ENCODE measurements at regions not wholly inside any gene's neighbourhood (a gene's known extent, or its start where the extent isn't known, plus 50 kb on each side); places are given as distances from the start of the nearest gene placed in this dataset.
A peak's percentile ranks its signal among the peaks of the same experiment; 100 is the strongest.
"Not testable (repeated sequence)": the region's sequence is repeated elsewhere in the genome, so short reads cannot be mapped to it uniquely, and the experiment has no call there.

DNA sequence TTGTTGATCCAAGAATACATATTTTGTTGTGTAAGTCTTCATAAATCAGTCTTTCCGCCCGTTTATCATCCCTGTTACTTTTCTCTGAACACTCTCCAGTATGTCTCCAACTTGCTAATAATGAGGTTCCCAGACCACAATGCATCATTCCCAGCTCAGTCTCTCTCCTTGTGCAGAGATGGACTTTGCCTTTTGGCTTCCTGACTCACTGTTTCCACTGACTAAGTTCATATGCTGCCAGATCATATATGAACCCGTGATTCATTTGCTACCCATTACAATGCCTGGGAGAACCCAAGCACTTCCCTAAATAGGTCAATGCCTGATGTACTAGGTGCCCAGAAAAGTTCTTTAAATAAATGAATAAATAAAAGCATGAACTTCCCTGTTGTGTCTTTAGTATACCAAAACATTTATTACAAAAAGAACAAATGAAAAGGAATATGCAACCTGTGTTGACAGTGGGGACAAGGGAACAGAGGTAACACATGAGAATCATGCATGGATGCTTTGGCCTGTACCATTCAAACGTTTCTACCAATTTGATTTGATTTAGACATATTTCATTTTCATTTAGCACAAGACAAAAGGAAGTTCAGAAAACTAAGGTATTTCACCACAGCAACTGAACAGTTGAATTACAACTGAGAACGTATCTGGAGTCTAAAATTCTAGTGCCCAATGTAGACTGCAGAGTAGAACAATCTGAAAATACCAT is 215.4 kb upstream of the HNRNPA3 start:
- peak; percentile 67 for DNase-seq

DNA sequence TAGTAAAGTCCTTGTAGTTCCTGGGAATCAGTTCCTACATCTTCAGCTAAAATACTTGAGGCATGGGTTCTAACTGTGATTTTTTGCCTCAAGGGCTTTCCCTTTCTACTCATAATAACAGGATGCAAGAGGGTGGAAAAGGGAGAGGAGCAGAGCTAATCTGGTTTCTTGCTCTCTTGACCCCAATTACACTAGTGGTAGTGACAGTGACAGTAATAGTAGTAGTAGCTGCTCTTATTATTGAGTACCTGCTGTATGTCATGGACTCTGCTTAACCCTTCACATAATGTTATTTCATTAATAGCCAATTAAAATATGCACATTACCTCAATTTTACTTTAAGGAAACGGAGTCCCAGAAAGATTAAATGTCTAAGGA is 214.8 kb upstream of the HNRNPA3 start:
- no peak for DNase-seq

DNA sequence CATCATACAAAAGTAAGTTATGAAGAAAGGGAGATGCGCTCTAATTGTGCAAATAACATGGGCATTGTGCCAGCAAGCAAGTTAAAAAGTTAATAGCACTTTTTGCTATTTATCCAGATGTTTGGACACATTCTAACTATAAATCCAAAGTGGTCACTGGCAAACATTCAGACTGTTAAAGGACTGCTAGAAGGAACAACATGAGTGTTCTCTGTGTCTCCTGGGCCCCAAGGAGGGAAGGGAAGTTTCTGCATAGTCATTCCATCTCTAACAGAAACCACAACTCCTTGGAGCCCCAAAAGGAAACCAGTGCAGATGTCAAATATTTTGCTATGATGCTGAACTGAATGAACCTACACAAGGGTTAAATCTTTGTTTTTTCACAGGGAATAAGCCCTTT is 213.3 kb upstream of the HNRNPA3 start:
- peak; percentile 2 for DNase-seq

DNA sequence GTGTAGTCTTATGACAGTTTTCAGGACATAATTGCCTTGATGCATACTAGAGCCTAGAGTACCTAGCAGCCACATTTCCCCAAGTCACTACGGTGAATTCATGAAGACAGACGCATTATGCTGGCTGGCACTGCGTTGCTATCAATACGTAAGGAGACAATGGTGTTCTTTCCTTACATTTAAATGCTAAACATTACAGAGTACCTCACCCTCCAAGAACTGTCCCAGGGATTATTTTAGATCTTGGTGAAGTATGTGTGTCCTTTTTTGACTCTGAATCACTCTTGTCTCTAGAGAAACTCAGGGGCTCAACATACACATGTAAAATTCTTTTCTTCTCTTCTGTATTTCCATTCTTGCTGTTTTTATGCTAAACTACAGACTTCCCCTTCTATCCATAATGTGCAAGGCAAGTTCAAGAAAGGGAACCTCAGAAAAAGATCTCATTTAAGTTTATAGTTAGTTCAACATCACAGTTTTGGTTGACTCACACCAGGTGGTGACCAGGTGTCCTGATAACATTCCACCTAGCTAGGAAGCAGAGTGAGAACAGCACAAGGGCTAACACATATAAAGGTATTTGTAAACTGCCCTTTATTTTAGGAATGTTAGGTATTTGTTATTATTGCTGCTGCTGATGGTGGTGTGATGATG is 212.4 kb upstream of the HNRNPA3 start:
- no peak for DNase-seq

DNA sequence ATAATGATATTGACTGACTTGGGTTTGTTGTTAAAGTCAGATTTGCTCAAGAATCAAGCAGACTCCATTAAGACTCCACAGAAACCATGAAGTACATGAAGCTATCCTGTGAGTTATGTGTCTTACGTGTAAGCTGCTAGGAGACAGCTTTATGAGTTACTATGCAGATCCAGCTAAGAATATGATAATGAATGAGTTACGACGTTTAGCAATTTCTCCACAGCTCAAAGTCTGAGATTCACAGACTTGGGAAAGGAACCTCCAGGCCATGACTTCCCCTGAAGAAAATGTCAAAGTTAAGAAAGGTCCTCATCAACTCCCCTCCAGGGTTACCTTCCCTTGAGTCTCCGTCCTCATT is 211.9 kb upstream of the HNRNPA3 start:
- no peak for DNase-seq

DNA sequence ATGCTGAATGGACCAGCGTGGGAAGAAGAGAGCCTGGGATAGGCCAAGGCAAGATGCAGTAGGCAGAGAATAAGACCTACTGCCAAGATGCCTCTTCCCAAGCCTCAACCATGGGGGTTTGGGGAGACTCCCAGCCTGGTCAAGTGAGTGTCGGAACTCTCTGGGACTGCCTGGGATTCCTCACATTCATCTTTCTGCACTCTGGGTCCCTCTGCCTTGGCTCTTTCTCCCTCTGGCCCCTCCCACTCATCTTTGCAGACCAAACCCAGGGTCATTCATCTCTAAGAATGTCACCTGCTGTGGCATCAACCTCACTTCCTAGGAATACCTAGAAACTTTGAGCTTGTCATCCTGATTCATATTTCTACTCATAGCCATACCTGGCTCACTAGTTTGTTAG is 211.3 kb upstream of the HNRNPA3 start:
- no peak for DNase-seq

DNA sequence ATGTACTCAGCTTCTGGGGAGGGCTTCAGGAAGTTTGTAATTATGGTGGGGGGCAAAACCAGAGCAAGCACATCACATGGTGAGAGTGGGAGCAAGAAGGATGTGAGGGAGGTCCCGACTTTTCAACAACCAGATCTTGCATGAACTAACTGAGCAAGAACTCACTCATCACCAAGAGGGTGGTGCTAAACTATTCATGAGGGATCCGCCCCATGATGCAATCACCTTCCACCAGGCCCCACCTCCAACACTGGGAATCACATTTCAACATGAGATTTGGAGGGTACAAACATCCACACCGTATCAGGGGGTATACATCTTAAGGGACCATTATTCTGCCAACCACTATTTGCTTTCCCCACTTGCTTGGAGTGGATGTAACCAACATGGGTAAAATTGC is 209.6 kb upstream of the HNRNPA3 start:
- DNase-seq = no peak

DNA sequence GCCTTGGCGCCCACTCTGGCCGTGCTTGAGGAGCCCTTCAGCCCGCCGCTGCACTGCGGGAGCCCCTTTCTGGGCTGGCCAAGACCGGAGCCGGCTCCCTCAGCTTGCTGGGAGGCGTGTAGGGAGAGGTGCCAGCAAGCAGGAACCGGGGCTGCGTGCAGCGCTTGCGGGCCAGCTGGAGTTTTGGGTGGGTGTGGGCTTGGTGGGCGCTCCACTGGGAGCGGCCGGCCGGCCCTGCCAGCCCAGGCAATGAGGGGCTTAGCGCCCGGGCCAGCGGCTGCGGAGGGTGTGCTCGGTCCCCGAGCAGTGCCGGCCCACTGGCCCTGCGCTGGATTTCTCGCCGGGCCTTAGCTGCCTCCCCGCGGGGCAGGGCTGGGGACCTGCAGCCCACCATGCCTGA is 204.9 kb upstream of the HNRNPA3 start:
- DNase-seq = not testable (repeated sequence)

DNA sequence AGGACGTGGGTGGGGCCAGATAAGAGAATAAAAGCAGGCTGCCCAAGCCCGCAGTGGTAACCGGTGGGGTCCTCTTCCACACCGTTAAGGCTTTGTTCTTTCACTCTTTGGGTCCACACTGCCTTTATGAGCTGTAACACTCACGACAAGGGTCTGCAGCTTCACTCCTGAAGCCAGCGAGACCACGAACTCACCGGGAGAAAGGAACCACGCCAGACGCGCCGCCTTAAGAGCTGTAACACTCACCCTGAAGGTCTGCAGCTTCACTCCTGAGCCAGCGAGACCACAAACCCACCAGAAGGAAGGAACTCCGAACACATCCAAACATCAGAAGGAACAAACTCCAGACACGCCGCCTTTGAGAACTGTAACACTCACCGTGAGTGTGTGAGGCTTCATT is 203.9 kb upstream of the HNRNPA3 start:
- DNase-seq = not testable (repeated sequence)

DNA sequence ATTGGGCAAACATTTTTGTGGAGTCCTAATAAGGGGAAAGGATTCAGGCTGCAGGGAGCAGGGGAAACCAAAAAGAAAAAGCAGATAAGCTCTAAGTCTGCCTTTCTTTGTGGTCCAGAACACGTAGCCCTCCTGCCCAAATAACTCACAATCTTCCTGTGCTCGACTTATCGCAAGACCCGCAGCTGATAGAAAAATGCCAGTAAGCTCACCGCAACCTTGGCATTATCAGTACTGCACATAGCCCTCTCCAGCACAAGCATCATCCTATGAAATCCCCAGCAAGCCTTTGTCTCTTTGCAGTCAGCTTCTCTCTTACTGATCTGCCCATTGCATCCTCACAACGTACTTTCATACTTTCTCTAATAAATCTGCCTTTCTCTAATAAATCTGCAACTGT is 202.4 kb upstream of the HNRNPA3 start:
- no peak for DNase-seq

DNA sequence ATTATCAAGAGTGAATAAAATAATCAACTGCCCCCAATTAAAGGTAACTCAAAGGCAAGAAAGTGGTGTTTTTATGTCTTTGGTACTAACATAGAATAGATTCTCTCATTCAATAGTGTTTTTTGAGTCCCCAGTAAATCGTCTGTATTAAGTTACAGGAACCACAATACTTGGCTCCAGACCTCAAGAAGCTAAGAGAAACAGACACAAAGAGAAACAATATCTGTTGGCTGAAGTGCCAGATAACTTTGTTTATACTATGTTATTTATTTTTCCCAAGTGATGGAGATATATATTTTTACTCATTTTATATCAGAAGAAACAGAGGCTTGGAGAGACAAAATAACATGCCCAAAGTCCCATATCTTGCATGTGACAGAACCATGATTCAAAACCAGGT is 201.7 kb upstream of the HNRNPA3 start:
- no peak for DNase-seq

DNA sequence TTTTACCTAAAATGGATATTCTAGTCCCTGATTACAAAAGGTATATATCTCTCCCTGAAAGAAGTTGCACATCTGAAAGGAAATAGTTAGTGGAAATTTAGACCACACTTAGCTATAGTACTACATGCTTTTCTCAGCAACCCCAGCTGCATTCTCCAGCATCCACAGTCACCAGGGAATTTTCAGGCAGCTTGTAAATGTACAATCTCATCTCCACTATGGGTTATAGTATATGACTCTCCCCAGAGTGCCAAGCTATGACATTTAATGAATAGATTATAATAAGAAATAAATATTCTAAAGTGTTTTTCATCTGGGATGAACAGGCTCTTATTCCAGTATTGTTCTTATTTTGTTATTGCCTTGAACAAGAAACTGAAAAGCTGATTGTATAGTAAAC is 197.6 kb upstream of the HNRNPA3 start:
- no peak for DNase-seq

DNA sequence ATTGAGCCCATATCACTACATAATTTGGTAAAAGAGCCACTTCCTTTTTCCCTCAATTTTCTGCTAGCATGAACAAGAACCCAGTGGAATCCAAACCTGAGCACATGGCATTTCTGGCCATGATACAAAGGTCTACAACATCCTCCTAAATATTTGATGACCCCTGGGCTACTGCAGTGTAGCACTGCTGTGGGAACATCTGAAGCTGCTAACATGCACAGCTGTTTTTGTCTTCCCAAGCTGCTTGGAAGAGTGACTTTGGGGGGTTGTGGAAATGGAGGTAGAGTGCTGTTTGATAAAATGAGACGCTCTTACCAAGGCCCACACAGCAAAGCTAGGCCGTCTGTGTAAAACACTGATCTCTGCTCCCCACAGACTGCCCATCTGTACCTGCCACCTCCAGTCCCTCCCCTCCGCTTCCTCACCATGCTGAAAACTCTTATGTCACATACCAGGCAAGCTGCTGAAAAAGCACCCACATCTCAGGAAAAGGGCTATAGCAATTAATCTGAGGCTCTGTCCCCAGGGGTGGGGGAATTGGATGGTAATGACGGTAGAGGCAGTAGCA is 197.2 kb upstream of the HNRNPA3 start:
- no peak for DNase-seq

DNA sequence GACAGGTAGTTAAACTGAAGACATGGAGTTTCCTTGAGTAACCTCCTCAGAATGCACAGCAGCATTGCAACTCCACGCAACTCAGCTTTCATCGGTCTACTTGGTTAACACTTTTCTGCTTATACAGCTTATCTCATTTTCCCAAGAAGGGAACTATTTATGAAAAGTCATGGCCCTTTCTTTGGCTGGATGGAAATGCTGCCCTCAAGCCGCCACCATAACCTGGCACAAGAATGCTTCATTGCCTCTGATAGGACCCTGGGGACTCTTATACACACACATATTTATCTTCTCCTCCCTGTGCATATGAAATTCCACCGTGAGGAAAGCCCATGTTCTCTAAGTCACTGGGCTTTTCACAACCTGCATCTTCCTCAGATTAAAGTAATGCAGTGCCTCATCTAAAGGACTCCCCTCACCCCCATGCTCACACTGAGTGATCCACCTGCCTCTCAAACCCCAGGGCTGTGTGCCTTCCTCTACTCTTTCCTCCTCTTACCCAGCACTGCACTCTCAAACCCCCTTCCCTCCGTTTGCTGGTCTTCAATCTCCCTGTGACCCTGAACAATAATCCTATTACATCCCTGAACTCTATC is 192.0 kb upstream of the HNRNPA3 start:
- DNase-seq = no peak

DNA sequence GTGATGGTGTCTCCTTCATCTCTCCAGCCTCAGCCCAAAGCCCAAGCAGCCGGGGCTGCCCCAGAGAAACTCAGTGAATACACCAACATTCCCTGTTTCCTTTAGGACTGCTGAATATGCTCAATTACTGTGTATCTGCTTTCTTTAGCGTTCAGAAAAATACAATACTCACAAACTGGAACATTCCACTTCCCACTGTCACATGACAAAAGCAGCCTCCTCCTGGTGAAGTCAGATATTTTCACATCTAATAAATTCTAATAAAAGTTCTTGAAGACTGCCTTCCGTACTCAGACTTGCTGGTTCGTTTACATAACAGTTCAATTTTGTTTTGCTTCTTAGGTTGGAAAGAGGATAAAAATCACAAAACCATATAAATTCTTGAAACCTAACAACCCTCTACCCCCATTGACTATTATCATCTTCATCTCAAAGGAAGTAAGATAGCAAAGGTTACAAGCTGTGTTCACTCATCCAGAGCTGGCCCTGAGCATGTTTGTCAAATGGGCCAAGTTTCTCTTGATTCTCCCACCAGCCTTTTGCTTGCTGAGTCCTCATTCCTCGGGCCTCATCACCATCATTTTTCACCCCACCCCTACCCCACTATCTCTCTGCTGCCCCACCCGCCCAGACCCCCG is 190.8 kb upstream of the HNRNPA3 start:
- no peak for DNase-seq

DNA sequence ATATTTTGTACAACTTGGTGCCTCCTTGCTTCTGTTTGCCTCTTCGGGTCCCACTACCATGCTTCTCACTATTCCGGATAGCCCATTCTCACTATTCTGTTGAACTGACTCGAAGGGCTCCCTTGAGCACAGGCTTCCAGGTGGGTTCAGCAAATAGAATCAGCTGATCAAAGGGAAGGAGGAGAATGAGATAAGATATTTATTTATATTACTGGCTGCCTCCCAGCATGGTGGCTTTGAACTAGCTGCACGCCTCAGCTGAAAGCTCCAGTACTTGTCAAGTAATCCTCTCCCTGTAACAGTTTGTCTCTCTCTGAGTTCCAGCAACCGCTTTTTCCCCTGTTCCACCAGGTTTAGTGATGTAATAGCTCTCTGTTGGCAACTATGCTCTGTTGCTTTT is 187.8 kb upstream of the HNRNPA3 start:
- no peak for DNase-seq

DNA sequence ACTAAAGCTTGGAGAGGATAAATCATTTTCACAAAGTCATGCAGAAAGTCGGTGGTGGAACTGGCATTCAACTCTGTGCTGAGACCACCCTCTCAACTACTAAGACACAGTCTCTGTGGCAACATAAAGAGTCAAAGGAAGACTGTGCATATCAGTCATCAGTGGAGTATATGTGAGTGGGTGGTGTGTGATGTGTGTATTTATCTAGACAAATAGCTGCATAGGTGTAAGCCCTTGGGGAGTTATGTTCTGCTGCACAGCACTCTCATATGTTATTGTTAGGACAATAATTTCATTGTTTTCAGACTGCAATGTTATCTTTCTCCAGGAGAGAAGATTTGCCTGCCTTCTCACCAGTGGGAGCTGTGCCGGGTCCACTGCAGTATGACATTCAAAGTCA is 186.3 kb upstream of the HNRNPA3 start:
- no peak for DNase-seq

DNA sequence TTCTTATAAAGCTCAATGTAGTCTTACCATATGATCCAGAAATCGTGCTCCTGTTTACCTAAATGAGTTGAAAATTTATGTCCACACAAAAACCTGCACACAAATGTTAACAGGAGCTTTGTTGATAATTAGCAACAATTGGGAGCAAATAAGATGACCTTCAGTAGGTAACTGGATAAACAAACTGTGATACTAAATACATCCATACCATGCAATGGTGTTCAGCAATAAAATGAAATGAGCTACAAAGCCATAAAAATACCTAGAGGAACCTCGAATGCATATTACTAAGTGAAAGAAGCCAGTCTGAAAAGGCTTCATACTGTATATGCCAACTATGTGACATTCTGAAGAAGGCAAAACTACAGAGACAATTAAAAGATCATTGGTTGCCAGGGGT is 185.6 kb upstream of the HNRNPA3 start:
- no peak for DNase-seq

DNA sequence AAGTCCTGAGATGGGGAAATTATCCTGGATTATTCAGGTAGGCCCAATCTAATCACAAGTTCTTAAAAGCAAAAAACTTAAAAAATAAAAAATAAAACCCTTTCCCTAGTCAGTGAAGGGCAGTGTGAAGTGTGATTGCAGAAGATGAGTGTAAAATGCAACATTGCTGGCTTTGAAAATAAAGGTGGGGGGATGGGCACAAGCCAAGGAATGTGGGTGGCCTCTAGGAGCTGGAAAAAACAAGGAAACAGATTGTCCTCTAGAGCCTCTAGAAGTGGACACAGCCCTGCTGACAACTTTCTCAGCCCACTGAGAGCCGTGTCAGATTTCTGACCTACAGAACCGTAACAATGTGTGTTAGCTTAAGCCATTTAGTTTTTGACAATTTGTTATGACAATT is 184.3 kb upstream of the HNRNPA3 start:
- DNase-seq = no peak

DNA sequence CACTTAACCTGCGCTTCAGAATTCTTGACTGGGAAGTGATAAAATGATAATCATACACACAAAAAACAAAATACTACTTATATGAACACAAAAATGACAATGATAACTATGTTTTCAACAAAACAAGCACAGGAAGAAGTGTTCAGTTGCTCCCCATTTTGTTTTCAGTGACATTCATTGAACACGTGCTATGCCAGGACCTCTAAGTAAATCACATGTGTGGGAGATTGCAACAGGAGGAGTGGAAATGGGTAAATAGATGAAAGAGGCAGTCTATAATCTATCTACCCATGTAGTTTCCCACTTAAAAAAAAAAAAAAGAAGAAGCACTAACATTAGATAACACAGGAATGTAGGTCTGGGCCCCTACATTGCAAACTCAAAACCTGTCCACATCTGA is 183.5 kb upstream of the HNRNPA3 start:
- DNase-seq = no peak

DNA sequence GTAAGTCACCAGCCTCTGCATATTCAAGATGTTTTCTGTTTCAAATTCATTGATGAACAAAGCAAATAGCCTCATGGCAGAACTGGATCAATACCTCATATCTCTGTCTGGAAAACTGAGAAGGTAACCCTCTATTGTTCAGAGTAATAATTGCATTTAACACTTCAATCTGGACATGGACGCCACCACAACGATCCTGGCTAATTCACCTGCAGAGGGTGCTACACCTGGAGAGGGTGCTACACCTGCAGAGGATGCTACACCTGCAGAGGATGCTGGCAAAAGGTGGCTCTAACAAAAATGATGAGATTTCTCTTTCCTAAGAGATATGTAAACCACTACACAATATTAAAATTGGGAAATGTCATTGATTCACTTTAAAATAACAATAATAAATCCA is 183.1 kb upstream of the HNRNPA3 start:
- no peak for DNase-seq

DNA sequence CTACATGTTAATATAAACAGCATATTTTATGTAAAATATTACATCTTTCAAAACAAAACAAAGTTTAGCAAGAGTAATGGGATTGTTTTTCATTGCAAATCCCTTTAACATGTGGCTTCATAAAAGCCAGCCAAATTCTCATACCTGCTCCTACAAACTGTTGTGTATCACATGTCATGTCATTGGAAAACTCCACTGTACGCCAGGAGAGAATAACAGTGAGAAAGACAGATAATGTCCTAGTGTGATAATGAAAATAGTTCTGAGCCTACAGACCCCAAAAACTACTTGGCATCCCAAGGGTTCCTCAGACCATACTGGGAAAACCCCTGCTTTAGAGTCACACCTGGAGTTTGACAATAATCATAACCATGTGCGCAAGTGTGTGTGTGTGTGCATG is 182.7 kb upstream of the HNRNPA3 start:
- no peak for DNase-seq

DNA sequence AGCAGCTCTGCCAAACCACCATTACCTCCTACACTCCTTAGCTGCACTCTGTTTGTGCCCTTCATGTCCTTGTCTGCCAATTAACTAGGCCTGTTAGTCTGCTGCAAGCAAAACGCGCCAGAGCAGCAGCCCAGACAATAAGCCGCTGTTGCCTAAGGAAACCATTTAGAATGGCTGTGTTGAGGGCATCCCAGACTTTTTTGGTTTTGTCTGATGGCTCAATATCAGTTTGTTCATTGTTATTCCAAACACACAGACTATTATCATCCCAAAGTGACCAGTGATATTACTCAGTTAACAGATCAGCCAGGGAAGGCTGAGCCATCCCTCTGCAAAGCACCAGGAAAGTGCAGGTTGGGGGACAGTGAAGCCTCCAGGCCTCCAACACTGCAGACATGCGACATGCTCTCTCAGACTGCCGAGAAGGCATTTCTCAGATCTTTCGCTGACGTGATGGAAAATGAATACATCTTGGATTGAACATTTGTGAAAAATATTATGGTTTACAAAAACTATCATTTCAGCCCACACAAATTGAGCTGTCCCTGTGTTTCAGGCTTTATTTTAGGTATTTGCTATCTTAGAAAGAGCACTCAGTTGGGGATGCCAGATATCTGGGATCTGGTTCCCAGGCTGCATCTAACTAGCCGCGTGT is 182.0 kb upstream of the HNRNPA3 start:
- DNase-seq = no peak
